ENCODE measurements at regions not wholly inside any gene's neighbourhood (a gene's known extent, or its start where the extent isn't known, plus 50 kb on each side); places are given as distances from the start of the nearest gene placed in this dataset.

- no peak for ATAC-seq
- DNase-seq = no peak
- TF ChIP-seq CTCF (IDR thresholded peaks at IDR 0.05 in 4 of 5, conservative IDR thresholded peaks at IDR 0.05 in 1 of 5) (no peak), POLR2A (IDR thresholded peaks at IDR 0.05) (no peak)
- Histone ChIP-seq H3K27ac (no peak overlapping the region), H3K9me3 (no peaks in the 10 kb centered on the region), H3K36me3 (no peaks in the 10 kb centered on the region), H3K4me1 (no peaks in the 10 kb centered on the region), H3K4me3 (no peak overlapping the region), H3K27me3 (no peaks in the 10 kb centered on the region)
- intact Hi-C loops (cut with DNase I; ENCODE audit: low total_unique reads) (no loop called here), in situ Hi-C loops (cut with MboI; ENCODE audit: low sequenced_read_pairs in 4 of 4) (no loop called here)
Measured at GRCh38 chr12:107564946-107565345, 120.7 kb upstream of the PWP1 start.

- H3K27me3 ChIP-seq = no peaks in the 10 kb centered on the region
- ATAC-seq (no peak), DNase-seq (no peak)
- no peaks in the 10 kb centered on the region for H3K9me3 ChIP-seq
- no peak overlapping the region for H3K4me3 ChIP-seq
- in situ Hi-C loops (cut with MboI; ENCODE audit: low sequenced_read_pairs in 4 of 4) (no loop called here), intact Hi-C loops (cut with DNase I; ENCODE audit: low total_unique reads) (no loop called here)
- no peaks in the 10 kb centered on the region for H3K36me3 ChIP-seq
- H3K27ac ChIP-seq = no peak overlapping the region
- no peaks in the 10 kb centered on the region for H3K4me1 ChIP-seq
- no peak for TF ChIP-seq CTCF (IDR thresholded peaks at IDR 0.05 in 4 of 5, conservative IDR thresholded peaks at IDR 0.05 in 1 of 5)
- TF ChIP-seq POLR2A (IDR thresholded peaks at IDR 0.05) = no peak
Measured at GRCh38 chr12:107565551-107565950, 120.0 kb upstream of the PWP1 start.

- H3K27ac ChIP-seq = no peak overlapping the region
- intact Hi-C loops (cut with DNase I; ENCODE audit: low total_unique reads) (no loop called here), in situ Hi-C loops (cut with MboI; ENCODE audit: low sequenced_read_pairs in 4 of 4) (no loop called here)
- no peak for TF ChIP-seq CTCF (IDR thresholded peaks at IDR 0.05 in 4 of 5, conservative IDR thresholded peaks at IDR 0.05 in 1 of 5)
- TF ChIP-seq POLR2A (IDR thresholded peaks at IDR 0.05) = no peak
- H3K27me3 ChIP-seq = no peaks in the 10 kb centered on the region
- no peak overlapping the region for H3K4me3 ChIP-seq
- DNase-seq = no peak
- no peaks in the 10 kb centered on the region for H3K36me3 ChIP-seq
- no peaks in the 10 kb centered on the region for H3K4me1 ChIP-seq
- no peaks in the 10 kb centered on the region for H3K9me3 ChIP-seq
- no peak for ATAC-seq
Measured at GRCh38 chr12:107567876-107568619, 117.6 kb upstream of the PWP1 start.

GRCh38 chr12:107568718-107569117, 116.9 kb upstream of the PWP1 start:
- Histone ChIP-seq H3K4me1 (no peaks in the 10 kb centered on the region), H3K27me3 (no peaks in the 10 kb centered on the region), H3K36me3 (no peaks in the 10 kb centered on the region), H3K27ac (no peak overlapping the region), H3K9me3 (no peaks in the 10 kb centered on the region), H3K4me3 (no peak overlapping the region)
- intact Hi-C loops (cut with DNase I; ENCODE audit: low total_unique reads) (no loop called here), in situ Hi-C loops (cut with MboI; ENCODE audit: low sequenced_read_pairs in 4 of 4) (no loop called here)
- ATAC-seq (no peak), DNase-seq (no peak)
- TF ChIP-seq CTCF (IDR thresholded peaks at IDR 0.05 in 4 of 5, conservative IDR thresholded peaks at IDR 0.05 in 1 of 5) (no peak), POLR2A (IDR thresholded peaks at IDR 0.05) (no peak)

GRCh38 chr12:107570721-107571120, 114.9 kb upstream of the PWP1 start:
- ATAC-seq = no peak
- intact Hi-C loops (cut with DNase I; ENCODE audit: low total_unique reads) = no loop called here

More at GRCh38 chr12:107570721-107571120, 114.9 kb upstream of the PWP1 start:
- H3K9me3 ChIP-seq = no peaks in the 10 kb centered on the region
- H3K27me3 ChIP-seq = no peaks in the 10 kb centered on the region
- no peak overlapping the region for H3K4me3 ChIP-seq
- TF ChIP-seq POLR2A (IDR thresholded peaks at IDR 0.05) (no peak), CTCF (IDR thresholded peaks at IDR 0.05 in 4 of 5, conservative IDR thresholded peaks at IDR 0.05 in 1 of 5) (no peak)
- H3K27ac ChIP-seq = no peak overlapping the region
- H3K4me1 ChIP-seq = no peaks in the 10 kb centered on the region
- no peak for DNase-seq
- in situ Hi-C loops (cut with MboI; ENCODE audit: low sequenced_read_pairs in 4 of 4) = no loop called here
- no peaks in the 10 kb centered on the region for H3K36me3 ChIP-seq

Measured in gastrocnemius medialis (tissue), 4 donors.